Esophagus muscularis mucosa (tissue), 4 donors: ENCODE measurements at regions not wholly inside any gene's neighbourhood (a gene's known extent, or its start where the extent isn't known, plus 50 kb on each side); places are given as distances from the start of the nearest gene placed in this dataset.

Experiments
- CTCF ChIP-seq, 3 experiments: fragments of 200-600 bp in 2 of 3; fragments of 450-650 bp in 1 of 3; sonication (generic) in 2 of 3; IDR thresholded peaks; one replicate each; pipeline ENCODE4 v1.5.1; 2017 to 2019; ENCODE audit warnings: antibody characterized with exemption in 3 of 3, mild to moderate bottlenecking in 2 of 3, moderate library complexity in 1 of 3
- EP300 ChIP-seq: sonication (generic); formaldehyde crosslinking; IDR thresholded peaks from one replicate; pipeline ENCODE4 v1.6.1; 2017; ENCODE audit warnings: antibody characterized with exemption
- POLR2A ChIP-seq: fragments of 450-650 bp; IDR thresholded peaks from one replicate; pipeline ENCODE4 v1.6.1; 2017; ENCODE audit warnings: antibody characterized with exemption, moderate library complexity, mild to moderate bottlenecking, low read depth
- POLR2AphosphoS5 ChIP-seq, 2 donors: sonication (generic); formaldehyde crosslinking; IDR thresholded peaks; one replicate each; pipeline ENCODE4 v1.6.1; 2017; ENCODE audit warnings: antibody characterized with exemption in 2 of 2

DNA sequence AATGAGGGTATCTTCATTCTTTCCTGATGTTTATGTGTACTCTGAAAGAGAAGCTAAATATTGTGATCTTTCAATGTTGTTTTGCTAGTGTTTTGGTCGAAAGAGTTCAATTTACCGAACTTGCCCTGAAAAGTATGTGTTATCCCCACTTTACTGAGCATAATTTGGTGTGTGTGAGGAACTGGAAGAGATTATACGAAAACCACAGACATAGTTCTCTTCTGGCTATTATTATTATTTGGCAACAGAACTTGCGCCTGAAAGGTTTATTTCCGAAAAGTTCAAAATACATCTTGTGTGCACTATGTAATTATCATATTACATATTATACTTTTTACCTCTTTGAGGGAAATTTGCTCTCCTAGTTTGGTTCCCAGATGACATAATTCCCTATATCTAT, 232.5 kb upstream of the INTU start:
- TF ChIP-seq CTCF (IDR thresholded peaks at IDR 0.05): no peak
- no peak for TF ChIP-seq POLR2A
- TF ChIP-seq POLR2AphosphoS5 (IDR thresholded peaks at IDR 0.05): no peak
- TF ChIP-seq EP300: no peak
